ENCODE measurements at regions not wholly inside any gene's neighbourhood (a gene's known extent, or its start where the extent isn't known, plus 50 kb on each side); places are given as distances from the start of the nearest gene placed in this dataset.

GRCh38 chr21:17197996-17198395, 314.8 kb upstream of the CXADR start:
- TF ChIP-seq CTCF (IDR thresholded peaks at IDR 0.05), result no peak
- TF ChIP-seq POLR2A (IDR thresholded peaks at IDR 0.05), result no peak
